Stimulated activated CD4-positive, alpha-beta T cell treated with anti-CD3 and anti-CD28 coated beads, Interleukin-4, amount 100 ng/mL, for 24 hours (primary cell): ENCODE measurements at regions not wholly inside any gene's neighbourhood (a gene's known extent, or its start where the extent isn't known, plus 50 kb on each side); places are given as distances from the start of the nearest gene placed in this dataset.

ENCODE experiments used
- DNase-seq: peaks from one replicate; pipeline ENCODE4 v3.0.0-alpha.2; 2020

DNA sequence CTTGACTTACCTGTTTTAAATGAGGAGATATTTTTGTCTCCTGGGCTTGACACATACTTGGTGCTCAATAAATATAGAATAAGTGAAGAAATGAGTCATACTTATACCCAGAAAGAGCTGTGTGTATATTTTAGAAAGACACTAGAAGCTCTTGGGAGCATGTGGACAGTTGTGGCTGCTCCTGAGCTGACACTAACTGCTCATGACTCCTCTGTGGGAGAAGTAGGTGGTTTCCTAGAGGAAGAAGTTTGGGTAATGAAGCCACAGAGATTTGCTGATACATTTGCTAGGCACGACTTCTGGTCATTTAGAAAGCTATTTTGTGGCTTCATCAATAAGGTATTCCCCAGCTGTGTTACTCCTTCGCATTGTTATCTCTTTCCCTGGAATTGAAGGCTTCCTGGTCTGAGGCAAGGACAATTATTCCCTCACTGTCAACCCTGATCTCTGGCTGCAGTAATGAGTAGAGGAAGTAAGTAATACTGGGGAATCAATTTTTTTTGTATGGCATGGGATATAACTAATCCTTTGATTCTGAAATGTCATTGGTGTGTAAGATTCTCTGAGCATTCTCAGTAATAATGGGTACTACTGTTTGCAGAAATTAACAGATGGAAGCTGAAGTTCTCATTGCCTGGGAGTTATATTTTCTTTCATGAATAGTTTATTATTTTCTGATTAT, 79.6 kb upstream of the DCBLD2 start:
- no peak for DNase-seq

GRCh38 chr3:98979296-98979695, 77.8 kb upstream of the DCBLD2 start:
- DNase-seq, result no peak

DNA sequence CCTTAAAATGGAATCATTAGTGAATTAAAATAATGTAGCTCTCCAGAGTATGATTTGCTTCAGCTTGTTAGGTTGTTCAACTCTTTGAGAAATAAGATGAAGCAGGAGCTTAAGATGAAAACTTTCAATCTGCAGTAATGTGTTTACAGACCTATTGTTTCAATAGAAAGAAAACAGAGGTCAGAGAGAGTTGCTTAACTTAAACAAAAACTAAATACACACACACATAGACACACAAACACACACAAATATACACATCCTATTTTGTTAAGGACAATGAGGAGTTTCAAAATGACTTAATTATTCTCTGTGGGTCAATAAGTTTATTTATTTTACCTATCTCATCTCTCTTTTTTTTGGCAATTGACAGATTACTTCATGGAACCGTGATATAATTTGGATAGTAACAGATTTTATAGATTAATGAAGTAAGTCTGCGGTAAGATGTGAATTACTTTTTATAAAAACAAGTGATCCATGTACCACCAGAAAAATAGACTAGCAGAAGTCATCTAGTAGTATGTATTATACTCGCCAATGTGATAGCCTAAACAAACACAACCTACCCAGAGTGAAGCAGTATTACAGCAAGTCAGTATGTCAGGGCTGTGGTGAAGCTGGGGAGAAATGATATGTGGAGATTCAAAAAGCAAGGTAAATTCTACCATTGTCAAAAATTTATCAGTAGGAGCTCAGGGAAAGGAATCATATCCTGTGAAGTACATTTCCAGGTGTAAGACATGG, 76.7 kb upstream of the DCBLD2 start:
- no peak for DNase-seq

GRCh38 chr3:98977520-98977919, 76.0 kb upstream of the DCBLD2 start:
- no peak for DNase-seq

DNA sequence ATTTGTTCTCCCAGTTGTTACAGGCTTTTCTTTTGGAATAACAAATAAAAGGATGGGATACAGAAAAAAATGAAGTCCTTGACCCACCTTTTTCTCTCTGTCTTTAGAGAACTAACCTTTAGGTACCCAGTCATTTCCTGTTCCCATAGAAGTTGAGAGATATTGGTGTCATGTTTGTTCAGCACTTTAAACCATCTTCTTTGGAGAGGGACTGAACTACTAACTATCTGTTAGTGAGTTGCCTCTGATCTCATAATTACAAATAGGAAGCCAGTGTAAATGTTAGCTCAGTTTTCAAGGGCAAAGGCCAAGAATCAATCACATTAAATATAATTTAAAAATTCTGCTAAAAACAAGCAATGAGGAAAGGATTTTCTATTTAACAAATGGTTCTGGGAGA, 72.9 kb upstream of the DCBLD2 start:
- no peak for DNase-seq

GRCh38 chr3:98972720-98973119, 71.2 kb upstream of the DCBLD2 start:
- DNase-seq, result no peak

DNA sequence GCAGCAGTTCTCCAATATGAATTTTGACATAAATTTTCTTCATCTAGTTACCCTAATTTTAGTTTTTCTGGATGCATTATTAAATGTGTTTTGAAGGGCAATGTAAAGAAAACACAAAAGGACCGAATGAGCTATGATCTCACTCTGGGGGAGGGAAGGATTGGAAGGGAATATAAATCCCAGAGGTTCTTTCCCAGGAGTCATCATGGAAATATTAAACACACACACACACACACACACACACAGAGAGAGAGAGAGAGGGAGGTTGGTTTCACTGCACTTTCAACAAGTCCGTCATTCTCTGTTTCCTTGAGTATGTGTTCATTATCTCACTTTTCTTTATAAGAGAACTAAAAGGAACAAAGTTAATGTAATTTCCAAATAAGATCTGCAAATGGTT, 70.7 kb upstream of the DCBLD2 start:
- no peak for DNase-seq

DNA sequence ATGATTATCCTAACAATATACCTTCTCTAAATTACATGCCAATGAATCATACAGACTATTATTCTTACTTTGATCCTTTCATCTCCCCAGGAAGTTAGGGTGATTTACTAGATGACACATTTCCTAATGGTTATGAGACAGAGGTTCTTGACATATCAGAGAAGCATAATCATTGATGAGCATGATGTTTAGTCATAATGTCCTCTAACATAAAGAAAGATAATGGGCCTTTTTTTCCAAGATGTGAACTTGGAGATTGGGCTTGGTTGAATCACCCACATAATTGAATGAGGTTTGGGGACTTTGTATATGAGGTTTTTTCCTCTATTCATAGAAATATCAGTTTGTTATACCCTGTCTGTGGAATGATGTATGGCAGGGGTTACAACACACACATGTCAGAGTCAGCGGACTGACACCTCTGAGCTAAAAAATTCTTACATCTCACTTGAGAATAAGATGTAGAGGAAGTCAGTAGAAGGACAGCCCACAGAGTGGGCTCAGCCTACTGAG, 69.7 kb upstream of the DCBLD2 start:
- DNase-seq, result no peak

- DNase-seq, result no peak
Measured at GRCh38 chr3:98969295-98969694, 67.8 kb upstream of the DCBLD2 start.

DNA sequence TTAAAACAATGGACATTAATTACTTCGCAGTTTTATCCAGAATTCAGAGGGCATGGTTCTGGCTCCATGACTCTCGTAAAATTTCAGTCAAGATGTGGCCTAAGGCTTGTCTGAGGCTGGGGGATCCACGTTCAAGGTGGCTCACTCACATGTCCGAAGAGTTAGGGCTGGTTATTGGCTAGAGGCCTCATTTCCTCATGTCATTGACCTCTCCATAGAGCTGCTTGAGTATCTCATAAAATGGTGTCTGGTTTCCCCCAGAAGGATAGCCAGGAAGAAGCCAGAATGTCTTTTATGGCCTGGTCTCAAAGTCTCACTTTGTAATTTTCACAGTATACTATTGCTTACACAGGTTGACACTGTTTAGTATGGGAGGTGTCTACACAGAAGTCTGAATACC, 67.3 kb upstream of the DCBLD2 start:
- no peak for DNase-seq

- no peak for DNase-seq
Measured at GRCh38 chr3:98968347-98968746, 66.9 kb upstream of the DCBLD2 start.

DNA sequence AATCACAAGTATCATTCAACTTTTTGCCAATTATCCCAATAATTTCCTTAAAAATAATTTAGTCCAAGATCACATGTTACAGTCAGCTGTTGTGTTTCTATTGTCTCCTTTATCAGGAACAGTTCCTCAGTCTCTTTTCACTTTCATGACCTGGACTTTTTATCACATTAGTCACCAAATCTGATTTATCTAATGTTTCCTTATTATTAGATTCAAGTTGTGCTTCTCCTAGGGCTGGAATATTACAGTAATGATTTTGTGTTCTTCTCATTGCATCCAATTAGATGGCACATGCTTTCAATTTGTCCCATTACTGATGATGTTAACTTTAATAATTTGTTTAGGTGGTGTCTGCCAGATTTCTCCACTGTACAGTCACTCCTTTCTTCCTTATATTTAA, 66.3 kb upstream of the DCBLD2 start:
- no peak for DNase-seq

DNA sequence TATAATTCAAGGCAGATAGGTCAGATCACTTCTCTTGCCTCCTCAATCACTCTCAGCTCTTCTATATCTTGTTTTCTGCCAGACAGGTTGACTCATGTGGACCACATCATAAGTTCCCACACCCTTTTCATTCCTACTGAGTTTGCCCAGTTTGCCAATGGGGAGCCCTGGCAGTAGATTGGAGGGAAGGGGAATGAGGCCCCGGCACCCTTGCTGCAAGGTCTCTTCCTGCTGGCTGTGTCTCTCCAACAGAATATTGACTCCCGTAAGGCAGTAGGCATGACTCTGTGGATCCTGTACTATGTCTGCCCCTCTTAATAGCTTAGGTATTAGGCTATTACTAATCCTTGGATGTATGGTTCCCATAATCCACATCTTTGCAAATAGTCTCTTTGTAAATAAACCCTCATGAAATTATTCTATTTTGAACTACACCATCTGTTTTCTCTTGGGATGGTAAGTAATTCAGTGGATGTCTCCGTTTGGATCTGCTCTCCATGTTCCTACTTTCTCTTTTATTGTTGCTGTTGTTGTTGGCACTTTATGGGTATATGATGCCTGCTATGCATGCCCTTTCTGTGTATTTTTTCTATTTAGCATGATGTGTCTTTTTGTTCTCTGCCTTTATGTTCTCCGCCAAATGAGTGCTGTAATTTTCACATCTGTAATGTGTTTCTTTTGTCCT, 65.5 kb upstream of the DCBLD2 start:
- DNase-seq, result no peak

DNA sequence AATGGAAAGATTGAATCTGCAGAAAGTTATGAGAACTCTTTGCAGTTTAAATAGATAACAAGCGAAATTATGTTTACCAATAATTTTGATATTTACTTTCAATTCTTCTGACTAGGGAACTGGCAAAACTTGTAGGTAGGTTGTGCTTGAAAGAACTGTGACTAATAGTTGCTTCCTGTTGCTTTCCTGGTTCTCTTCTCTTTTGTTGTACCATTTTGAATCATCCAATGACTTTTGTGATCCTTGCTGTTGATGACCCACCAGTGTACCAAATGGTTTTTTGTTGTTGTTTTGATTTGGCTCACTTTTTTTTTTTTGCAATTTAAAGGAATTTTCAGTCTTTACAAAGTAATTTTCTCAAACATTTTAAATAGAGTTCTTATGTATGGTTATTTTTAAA, 64.9 kb upstream of the DCBLD2 start:
- no peak for DNase-seq

- no peak for DNase-seq
Measured at GRCh38 chr3:98964784-98965183, 63.3 kb upstream of the DCBLD2 start.

- no peak for DNase-seq
Measured at GRCh38 chr3:98963546-98963945, 62.1 kb upstream of the DCBLD2 start.

DNA sequence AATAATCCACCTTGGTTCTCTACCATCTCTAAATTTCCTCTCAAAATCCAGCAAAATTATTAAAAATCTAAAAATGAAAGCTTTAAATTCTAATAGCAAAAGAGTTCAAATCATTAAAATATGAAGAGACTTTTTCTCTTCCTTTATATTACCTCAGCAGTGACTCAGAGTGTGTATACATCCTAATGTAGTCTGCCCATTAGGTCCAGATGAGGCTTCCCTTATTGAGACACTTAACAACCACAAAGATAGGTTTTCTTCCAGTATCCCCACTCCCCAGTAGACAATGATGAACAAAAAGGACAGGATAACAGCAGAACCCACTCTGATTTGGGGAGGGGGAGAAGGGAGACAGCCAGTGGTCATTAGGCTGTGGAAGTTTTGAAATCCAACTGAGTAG, 61.5 kb upstream of the DCBLD2 start:
- DNase-seq, result no peak

GRCh38 chr3:98962189-98962930, 60.9 kb upstream of the DCBLD2 start:
- no peak for DNase-seq

DNA sequence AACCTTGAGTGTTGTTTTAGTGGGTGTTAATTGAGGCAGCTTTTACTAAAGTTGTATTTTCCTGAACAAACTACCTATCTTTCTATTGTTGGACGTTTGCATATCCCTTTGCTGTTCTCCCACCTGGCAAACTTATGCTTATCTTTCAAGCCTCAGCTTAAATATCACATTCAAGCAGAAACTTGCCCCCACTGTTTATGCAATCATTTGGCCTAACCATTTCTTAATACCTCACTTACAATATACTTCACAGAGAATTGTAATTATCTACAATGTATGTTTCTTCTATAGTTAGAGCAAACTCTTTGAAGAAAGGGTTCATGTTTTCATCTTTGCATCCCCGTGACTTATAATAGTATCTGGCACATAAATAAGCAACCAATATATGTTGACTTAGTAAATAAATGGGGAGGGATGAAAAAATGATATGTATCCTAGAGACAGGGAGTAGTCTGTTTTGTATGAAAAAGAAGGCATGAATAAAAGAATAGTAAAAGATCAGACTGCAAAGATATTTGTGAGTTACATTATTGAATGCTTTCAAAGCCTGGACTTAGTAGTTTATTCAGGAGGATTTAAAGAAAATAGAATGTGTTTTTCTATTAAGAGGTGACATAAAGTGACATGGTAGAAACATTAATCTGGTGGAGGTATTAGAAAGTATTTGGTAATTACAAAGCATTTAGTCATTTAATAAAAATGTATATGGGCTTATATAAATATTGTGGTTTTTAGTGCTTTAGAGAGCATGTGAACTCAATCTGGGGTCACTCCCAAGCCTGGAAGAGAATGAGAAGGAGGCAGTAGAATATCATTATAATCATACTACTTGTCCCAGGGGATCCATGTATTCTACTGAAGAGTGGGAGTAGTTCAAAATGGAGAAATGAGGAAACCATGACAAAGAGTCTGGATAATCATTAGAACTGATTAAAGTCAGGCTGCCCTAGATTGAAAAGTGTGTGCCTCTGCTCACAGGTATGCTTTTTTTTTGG, 60.0 kb upstream of the DCBLD2 start:
- no peak for DNase-seq

DNA sequence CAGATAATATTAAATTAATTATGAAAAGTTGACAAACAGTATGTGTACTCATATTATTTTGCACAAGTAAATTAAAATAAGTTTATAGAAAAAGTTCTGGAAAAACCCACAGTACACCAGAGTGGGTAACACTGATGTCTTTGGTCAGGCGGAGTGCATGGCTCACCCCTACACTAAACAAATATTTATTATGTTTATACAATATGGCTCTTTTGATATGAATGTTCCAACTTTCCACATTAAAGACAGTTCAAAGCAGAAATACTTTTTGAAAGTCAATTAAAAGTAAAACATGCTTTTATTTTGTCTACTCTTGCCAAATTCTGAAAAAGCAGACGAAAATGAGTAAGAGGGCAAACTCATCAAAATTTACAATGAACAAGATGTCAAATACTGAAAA, 56.2 kb upstream of the DCBLD2 start:
- no peak for DNase-seq

DNA sequence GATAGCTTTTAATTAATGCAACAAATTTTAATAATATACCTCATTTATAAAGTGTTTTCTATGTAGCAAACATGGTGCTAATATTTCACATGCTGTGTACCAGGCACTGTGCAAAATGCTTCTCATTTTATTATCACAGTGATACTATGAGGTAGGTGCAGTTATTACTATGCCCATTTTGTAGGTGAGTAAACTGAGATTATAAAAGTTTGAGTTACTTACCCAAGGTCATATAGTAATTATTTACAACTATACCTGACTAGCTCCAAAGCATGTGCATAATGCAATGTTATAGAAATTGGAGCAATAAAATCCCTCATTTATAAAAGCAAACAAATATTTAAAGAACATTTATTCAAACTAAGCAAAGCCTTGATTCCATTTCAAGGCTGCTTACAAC, 54.5 kb upstream of the DCBLD2 start:
- DNase-seq, result no peak
